Liver (tissue), 8 donors: ENCODE measurements at regions not wholly inside any gene's neighbourhood (a gene's known extent, or its start where the extent isn't known, plus 50 kb on each side); places are given as distances from the start of the nearest gene placed in this dataset.

Experiments
- DNase-seq: peaks from one replicate; pipeline ENCODE4 v3.0.0-alpha.2; 2017; ENCODE audit warnings: low spot score
- H3K27ac ChIP-seq, 2 donors: one replicate each; pipeline ENCODE4 v1.7.0; 2013; ENCODE audit warnings: inconsistent platforms in 2 of 2, low read length in 2 of 2, control low read depth in 1 of 2, low read depth in 1 of 2, mild to moderate bottlenecking in 1 of 2
- H3K27me3 ChIP-seq, 4 donors: one replicate each; pipeline versions ENCODE4 v1.6.1 to v1.7.0; 2013; ENCODE audit warnings: low read length in 3 of 4, inconsistent platforms in 1 of 4, mild to moderate bottlenecking in 1 of 4, moderate library complexity in 1 of 4; ENCODE audit not compliant: control insufficient read depth in 4 of 4, insufficient read depth in 4 of 4
- H3K36me3 ChIP-seq, 4 donors: one replicate each; pipeline versions ENCODE4 v1.6.1 to v1.7.0; 2013; ENCODE audit warnings: low read length in 3 of 4, mild to moderate bottlenecking in 3 of 4, low read depth in 1 of 4, moderate library complexity in 1 of 4; ENCODE audit not compliant: control insufficient read depth in 4 of 4, insufficient read depth in 3 of 4
- H3K4me1 ChIP-seq, 4 donors: one replicate each; pipeline versions ENCODE4 v1.6.1 to v1.7.0; 2013; ENCODE audit warnings: low read length in 3 of 4, mild to moderate bottlenecking in 3 of 4, moderate library complexity in 1 of 4; ENCODE audit not compliant: control insufficient read depth in 4 of 4, insufficient read depth in 4 of 4
- H3K4me3 ChIP-seq, 3 donors: one replicate each; pipeline versions ENCODE4 v1.6.1 to v1.7.0; 2013; ENCODE audit warnings: low read length in 3 of 3, control low read depth in 1 of 3, low read depth in 1 of 3, mild to moderate bottlenecking in 1 of 3
- H3K9ac ChIP-seq, 2 donors: one replicate each; pipeline ENCODE4 v1.7.0; 2013; ENCODE audit warnings: low read length in 2 of 2, mild to moderate bottlenecking in 2 of 2, moderate library complexity in 2 of 2, control low read depth in 1 of 2, low read depth in 1 of 2
- H3K9me3 ChIP-seq, 4 donors: one replicate each; pipeline versions ENCODE4 v1.6.1 to v1.7.0; 2013; ENCODE audit warnings: low read length in 3 of 4; ENCODE audit not compliant: control insufficient read depth in 4 of 4
- ATF3 ChIP-seq: IDR thresholded peaks from 2 replicates; pipeline ENCODE4 v1.6.1; 2016; ENCODE audit warnings: antibody characterized with exemption
- CTCF ChIP-seq: fragments of 150-350 bp; IDR thresholded peaks from 2 replicates; pipeline ENCODE4 v1.5.1; 2017; ENCODE audit warnings: improper control_type of control experiment, low read depth, low read length; ENCODE audit not compliant: missing input control
- EGR1 ChIP-seq, 2 donors: IDR thresholded peaks; 2 replicates each; pipeline ENCODE4 v1.6.1; 2016 to 2018; ENCODE audit warnings: antibody characterized with exemption in 2 of 2, low read depth in 2 of 2
- FOXA1 ChIP-seq: IDR thresholded peaks from 2 replicates; pipeline ENCODE4 v1.6.1; 2016; ENCODE audit warnings: antibody characterized with exemption
- FOXA2 ChIP-seq: IDR thresholded peaks from 2 replicates; pipeline ENCODE4 v1.6.1; 2016; ENCODE audit warnings: antibody characterized with exemption
- GABPA ChIP-seq, 2 donors: IDR thresholded peaks in 1 of 2; conservative IDR thresholded peaks in 1 of 2; 2 replicates each; pipeline ENCODE4 v1.6.1; 2016; ENCODE audit warnings: antibody characterized with exemption in 2 of 2, mild to moderate bottlenecking in 1 of 2, moderate library complexity in 1 of 2
- HNF4A ChIP-seq, 2 donors: conservative IDR thresholded peaks; 2 replicates each; pipeline ENCODE4 v1.6.1; 2016; ENCODE audit warnings: antibody characterized with exemption in 2 of 2, mild to moderate bottlenecking in 2 of 2
- HNF4G ChIP-seq: IDR thresholded peaks from 2 replicates; pipeline ENCODE4 v1.6.1; 2016; ENCODE audit warnings: antibody characterized with exemption
- JUND ChIP-seq, 2 donors: IDR thresholded peaks; 2 replicates each; pipeline ENCODE4 v1.6.1; 2016; ENCODE audit warnings: antibody characterized with exemption in 2 of 2
- NR2F2 ChIP-seq: IDR thresholded peaks from 2 replicates; pipeline ENCODE4 v1.6.1; 2016; ENCODE audit warnings: antibody characterized with exemption
- RAD21 ChIP-seq, 2 donors: IDR thresholded peaks; 2 replicates each; pipeline ENCODE4 v1.6.1; 2016; ENCODE audit warnings: antibody characterized with exemption in 2 of 2, mild to moderate bottlenecking in 2 of 2
- REST ChIP-seq: IDR thresholded peaks from 2 replicates; pipeline ENCODE4 v1.6.1; 2016; ENCODE audit warnings: antibody characterized with exemption, mild to moderate bottlenecking
- RXRA ChIP-seq, 2 donors: IDR thresholded peaks; 2 replicates each; pipeline ENCODE4 v1.6.1; 2017 to 2018; ENCODE audit warnings: antibody characterized with exemption in 2 of 2, mild to moderate bottlenecking in 1 of 2
- SP1 ChIP-seq: IDR thresholded peaks from 2 replicates; pipeline ENCODE4 v1.6.1; 2018; ENCODE audit warnings: antibody characterized with exemption, mild to moderate bottlenecking
- TAF1 ChIP-seq: conservative IDR thresholded peaks from 2 replicates; pipeline ENCODE4 v1.6.1; 2016; ENCODE audit warnings: antibody characterized with exemption, mild to moderate bottlenecking
- YY1 ChIP-seq: IDR thresholded peaks from 2 replicates; pipeline ENCODE4 v1.6.1; 2016; ENCODE audit warnings: antibody characterized with exemption, mild to moderate bottlenecking
- ZBTB33 ChIP-seq: IDR thresholded peaks from 2 replicates; pipeline ENCODE4 v1.6.1; 2016; ENCODE audit warnings: antibody characterized with exemption
- WGBS: extraction: QIAGEN DNeasy Blood & Tissue Kit; methylation state at CpG from one replicate; pipeline ENCODE4 v1.1.7; 2013; 5-methylcytosine and 5-hydroxymethylcytosine counted together
- donor health status: healthy.
- donor health status: healthy.
- donor health status: healthy.
- donor health status: healthy.
- donor health status: healthy.

GRCh38 chr3:147900851-147901250 is 491.7 kb downstream of the ZIC1 start:
- Histone ChIP-seq H3K27ac (no peak overlapping the region), H3K4me1 (no peaks in the 10 kb centered on the region), H3K9me3 (peaks cover 0 to 4% (median 0%) of the 10 kb centered on the region in 4 donors), H3K9ac (no peak overlapping the region), H3K4me3 (no peak overlapping the region), H3K27me3 (no peaks in the 10 kb centered on the region), H3K36me3 (no peaks in the 10 kb centered on the region)
- no peak for DNase-seq
- TF ChIP-seq YY1 (no peak), HNF4A (conservative IDR thresholded peaks at IDR 0.05) (no peak), ATF3 (no peak), HNF4G (no peak), RXRA (IDR thresholded peaks at IDR 0.05) (no peak), ZBTB33 (no peak), TAF1 (no peak), RAD21 (IDR thresholded peaks at IDR 0.05) (no peak), FOXA2 (no peak), FOXA1 (no peak), CTCF (no peak), GABPA (IDR thresholded peaks at IDR 0.05 in 1 of 2, conservative IDR thresholded peaks at IDR 0.05 in 1 of 2) (no peak), SP1 (no peak), EGR1 (IDR thresholded peaks at IDR 0.05; ENCODE audit: low read depth in 2 of 2) (no peak), REST (no peak), JUND (IDR thresholded peaks at IDR 0.05) (no peak), NR2F2 (no peak)
- WGBS = 44% methylated on average over 3 of the region's 3 CpGs

- Histone ChIP-seq H3K4me3 (no peak overlapping the region), H3K27me3 (peaks cover 0 to 4% (median 0%) of the 10 kb centered on the region in 4 donors), H3K36me3 (no peaks in the 10 kb centered on the region), H3K4me1 (no peaks in the 10 kb centered on the region), H3K27ac (no peak overlapping the region), H3K9ac (no peak overlapping the region), H3K9me3 (peaks cover 0 to 4% (median 0%) of the 10 kb centered on the region in 4 donors)
- no peak for DNase-seq
- 43% methylated on average over 4 of the region's 4 CpGs for WGBS
- TF ChIP-seq GABPA (IDR thresholded peaks at IDR 0.05 in 1 of 2, conservative IDR thresholded peaks at IDR 0.05 in 1 of 2) = no peak
- TF ChIP-seq EGR1 (IDR thresholded peaks at IDR 0.05; ENCODE audit: low read depth in 2 of 2) = no peak
- TF ChIP-seq NR2F2 = no peak
- TF ChIP-seq HNF4A (conservative IDR thresholded peaks at IDR 0.05) = no peak
- TF ChIP-seq FOXA2 = no peak
- TF ChIP-seq JUND (IDR thresholded peaks at IDR 0.05) = no peak
- no peak for TF ChIP-seq CTCF
- TF ChIP-seq FOXA1 = no peak
Observed at GRCh38 chr3:147903026-147903425, 493.9 kb downstream of the ZIC1 start.
